Hepatocyte (in vitro differentiated cells): ENCODE measurements at regions not wholly inside any gene's neighbourhood (a gene's known extent, or its start where the extent isn't known, plus 50 kb on each side); places are given as distances from the start of the nearest gene placed in this dataset.
"Not testable (repeated sequence)": the region's sequence is repeated elsewhere in the genome, so short reads cannot be mapped to it uniquely, and the experiment has no call there.

Experiments used
- DNase-seq: peaks from one replicate; pipeline ENCODE4 v3.0.0-alpha.2; 2016; ENCODE audit warnings: low spot score
- H2AFZ ChIP-seq: fragments of 200-600 bp; sonication (generic); 2 replicates; pipeline ENCODE4 v1.6.0; 2016; ENCODE audit warnings: antibody characterized with exemption, mild to moderate bottlenecking
- H3K27ac ChIP-seq: fragments of 200-600 bp; sonication (generic); 2 replicates; pipeline ENCODE4 v1.5.1; 2016; ENCODE audit warnings: mild to moderate bottlenecking
- H3K27me3 ChIP-seq: fragments of 200-600 bp; sonication (generic); 2 replicates; pipeline ENCODE4 v1.6.1; 2016
- H3K36me3 ChIP-seq: fragments of 200-600 bp; sonication (generic); replicated peaks from 2 replicates; pipeline ENCODE4 v1.5.1; 2016; ENCODE audit warnings: low read depth; ENCODE audit not compliant: insufficient read depth
- H3K4me1 ChIP-seq: fragments of 200-600 bp; sonication (generic); 2 replicates; pipeline ENCODE4 v1.5.1; 2016; ENCODE audit warnings: mild to moderate bottlenecking, moderate library complexity; ENCODE audit not compliant: insufficient read depth
- H3K4me2 ChIP-seq: fragments of 200-600 bp; sonication (generic); 2 replicates; pipeline ENCODE4 v1.6.0; 2016
- H3K4me3 ChIP-seq: fragments of 200-600 bp; sonication (generic); 2 replicates; pipeline ENCODE4 v1.5.1; 2016; ENCODE audit warnings: mild to moderate bottlenecking
- H3K79me2 ChIP-seq: fragments of 200-600 bp; sonication (generic); 2 replicates; pipeline ENCODE4 v1.6.0; 2017; ENCODE audit warnings: mild to moderate bottlenecking
- H3K9me2 ChIP-seq: fragments of 200-600 bp; sonication (generic); replicated peaks from 2 replicates; pipeline ENCODE4 v1.6.0; 2017; ENCODE audit warnings: mild to moderate bottlenecking; ENCODE audit not compliant: insufficient read depth
- H3K9me3 ChIP-seq: fragments of 200-600 bp; sonication (generic); 2 replicates; pipeline ENCODE4 v1.5.1; 2016; ENCODE audit warnings: low read depth, mild to moderate bottlenecking
- H4K20me1 ChIP-seq: fragments of 200-600 bp; sonication (generic); 2 replicates; pipeline ENCODE4 v1.6.0; 2016; ENCODE audit warnings: mild to moderate bottlenecking; ENCODE audit not compliant: insufficient read depth, poor library complexity, severe bottlenecking
- WGBS: methylation state at CpG from one replicate; pipeline ENCODE4 v1.1.6; 2016; ENCODE audit warnings: low lambda C conversion rate; ENCODE audit errors: missing lambda C conversion rate; 5-methylcytosine and 5-hydroxymethylcytosine counted together

- DNase-seq, H3K27ac ChIP-seq, H3K4me3 ChIP-seq, H2AFZ ChIP-seq, H3K9me3 ChIP-seq, H3K4me1 ChIP-seq, H3K4me2 ChIP-seq, H3K79me2 ChIP-seq, H3K36me3 ChIP-seq, H4K20me1 ChIP-seq, H3K27me3 ChIP-seq, H3K9me2 ChIP-seq: not testable (repeated sequence)
- 56% methylated on average over 4 of the region's 4 CpGs for whole genome bisulfite sequencing
Observed at GRCh38 chr16:33913601-33914000, 454.2 kb downstream of the TP53TG3F start.

DNA sequence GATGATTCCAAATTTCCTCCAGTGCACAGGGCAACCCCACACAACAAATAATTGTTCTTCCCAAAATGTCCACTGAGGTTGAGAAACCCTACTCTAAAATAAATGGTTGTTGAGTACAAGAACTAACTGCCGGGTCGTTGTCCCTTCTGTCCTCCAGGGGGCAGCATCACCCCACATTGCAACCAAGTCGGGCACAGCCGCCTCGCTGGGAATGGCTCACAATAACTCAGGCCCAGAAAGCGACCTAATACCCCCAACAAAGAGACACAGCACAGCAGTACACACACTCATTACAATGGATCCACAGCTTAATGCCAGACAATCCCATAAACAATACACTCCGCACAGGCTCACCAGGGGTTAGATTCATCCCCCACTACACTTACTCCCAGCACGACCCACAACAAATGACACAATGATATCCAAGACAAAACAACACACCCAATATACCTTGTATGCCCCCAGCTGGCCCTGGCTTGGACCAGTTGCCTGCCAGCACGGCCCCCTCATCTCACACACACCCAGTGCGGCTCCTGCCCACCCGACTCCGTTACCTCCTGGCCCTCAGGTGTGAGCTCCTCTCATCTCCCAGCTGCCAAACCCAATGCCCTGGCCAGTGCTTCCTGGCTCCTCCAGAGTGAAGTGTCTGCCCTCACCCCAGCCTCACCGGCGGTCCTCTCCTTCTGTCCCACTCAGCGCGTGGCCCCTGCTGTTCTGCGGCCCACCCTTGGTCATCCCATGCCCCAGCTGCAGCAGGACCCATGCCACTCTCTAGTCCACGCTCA is 461.5 kb downstream of the TP53TG3F start:
- H3K4me2 ChIP-seq, H3K9me3 ChIP-seq, H3K79me2 ChIP-seq, H3K4me1 ChIP-seq, H2AFZ ChIP-seq, DNase-seq, H3K36me3 ChIP-seq, H3K4me3 ChIP-seq, H3K27ac ChIP-seq, H3K27me3 ChIP-seq, H4K20me1 ChIP-seq, H3K9me2 ChIP-seq: not testable (repeated sequence)
- 93% methylated on average over 2 of the region's 18 CpGs for WGBS

DNA sequence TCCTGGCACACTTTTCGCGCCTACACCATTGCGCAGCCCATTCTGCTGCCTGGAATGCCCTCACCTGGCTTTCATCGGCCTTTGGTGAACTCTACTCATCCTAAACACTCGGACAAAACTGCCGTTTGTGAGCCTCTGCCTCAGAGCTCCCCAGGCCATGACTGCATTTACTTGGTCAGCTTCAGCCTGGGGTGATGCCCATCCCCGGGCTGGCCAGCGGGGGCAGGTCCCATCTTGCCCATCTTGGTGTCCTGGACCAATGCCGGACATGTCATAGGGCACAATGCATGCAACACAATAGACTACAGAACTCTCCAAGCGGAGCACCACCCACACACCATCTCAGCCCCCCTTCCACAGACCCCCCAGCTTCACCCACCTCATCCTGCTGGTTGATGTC is 463.5 kb downstream of the TP53TG3F start:
- H3K4me1 ChIP-seq, H3K4me2 ChIP-seq, H4K20me1 ChIP-seq, H3K4me3 ChIP-seq, H3K27ac ChIP-seq, H3K27me3 ChIP-seq, H2AFZ ChIP-seq, DNase-seq, H3K36me3 ChIP-seq, H3K79me2 ChIP-seq, H3K9me3 ChIP-seq, H3K9me2 ChIP-seq: not testable (repeated sequence)
- 67% methylated on average over 10 of the region's 10 CpGs for WGBS

DNA sequence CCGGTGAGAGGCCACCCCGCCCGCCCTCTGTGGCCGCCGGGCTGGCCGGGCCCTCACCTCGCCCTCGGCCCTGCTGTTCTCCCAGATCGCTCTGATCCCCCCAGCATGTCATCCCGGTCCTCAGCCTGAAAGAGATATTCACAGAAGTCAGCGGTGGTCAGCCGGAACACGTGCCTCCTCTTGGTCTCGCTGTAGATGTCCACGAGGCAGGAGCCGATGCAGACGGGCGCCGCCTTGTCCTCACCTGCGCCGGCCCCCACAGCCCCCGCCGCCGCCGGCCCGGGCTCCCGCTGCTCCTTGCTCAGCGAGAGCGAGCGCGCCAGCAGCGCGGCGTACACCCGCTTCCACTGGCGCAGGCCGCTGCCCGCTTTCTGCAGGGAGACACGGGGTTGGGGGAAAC is 468.6 kb downstream of the TP53TG3F start:
- 93% methylated on average over 6 of the region's 39 CpGs for WGBS
- H3K27me3 ChIP-seq, H3K9me2 ChIP-seq, H4K20me1 ChIP-seq, H3K4me2 ChIP-seq, H2AFZ ChIP-seq, DNase-seq, H3K79me2 ChIP-seq, H3K4me1 ChIP-seq, H3K27ac ChIP-seq, H3K9me3 ChIP-seq, H3K4me3 ChIP-seq, H3K36me3 ChIP-seq: not testable (repeated sequence)

DNA sequence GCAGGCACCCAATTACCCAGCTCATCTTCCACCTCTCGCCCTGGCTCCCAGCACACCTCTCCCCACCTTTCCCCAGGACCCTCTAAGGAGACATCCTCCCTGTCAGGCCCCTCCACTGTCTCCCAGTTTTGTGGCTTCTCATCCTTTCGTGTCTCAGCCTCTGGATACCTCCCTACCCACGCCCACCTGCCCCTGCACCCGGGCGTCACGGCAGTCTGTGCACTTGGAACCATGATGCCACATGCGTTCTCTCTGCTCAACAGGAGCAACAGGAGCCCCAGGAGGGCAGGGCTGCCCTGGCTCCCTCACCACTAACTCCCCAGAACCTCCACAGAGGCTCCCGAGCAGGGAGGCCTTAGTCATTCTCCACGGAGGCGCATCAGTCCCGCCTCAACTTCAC is 472.8 kb downstream of the TP53TG3F start:
- H4K20me1 ChIP-seq, H2AFZ ChIP-seq, H3K27me3 ChIP-seq, H3K9me3 ChIP-seq, H3K4me2 ChIP-seq, H3K4me3 ChIP-seq, H3K27ac ChIP-seq, H3K4me1 ChIP-seq, DNase-seq, H3K79me2 ChIP-seq, H3K36me3 ChIP-seq, H3K9me2 ChIP-seq: not testable (repeated sequence)
- 80% methylated on average over 9 of the region's 11 CpGs for WGBS

GRCh38 chr16:33933039-33933438 is 473.6 kb downstream of the TP53TG3F start:
- H3K27ac ChIP-seq, H4K20me1 ChIP-seq, H3K4me2 ChIP-seq, H2AFZ ChIP-seq, DNase-seq, H3K9me3 ChIP-seq, H3K9me2 ChIP-seq, H3K27me3 ChIP-seq, H3K36me3 ChIP-seq, H3K4me3 ChIP-seq, H3K4me1 ChIP-seq, H3K79me2 ChIP-seq: not testable (repeated sequence)
- 71% methylated on average over 4 of the region's 6 CpGs for WGBS

DNA sequence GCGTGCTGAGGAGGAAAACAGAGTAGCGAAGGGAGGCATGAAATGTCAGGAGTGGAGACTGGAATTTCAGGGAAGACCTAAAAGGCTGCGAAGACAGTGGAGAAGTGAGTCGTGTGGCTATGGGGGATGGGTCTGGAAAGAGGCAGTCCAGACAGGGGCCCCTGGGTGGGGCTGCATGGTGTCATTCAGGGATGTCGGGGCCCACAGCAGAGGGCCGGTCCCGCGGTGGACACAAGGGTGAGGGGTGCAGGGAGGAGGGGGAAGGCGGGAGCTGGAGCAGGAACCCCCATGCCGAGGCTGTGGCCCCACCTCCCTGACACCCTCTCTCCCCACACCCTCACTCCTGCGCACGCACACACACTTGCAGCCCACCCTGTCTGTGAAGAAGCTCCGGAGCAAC is 476.4 kb downstream of the TP53TG3F start:
- not testable (repeated sequence) for H3K9me2 ChIP-seq, H3K27me3 ChIP-seq, H3K79me2 ChIP-seq, H3K4me2 ChIP-seq, H3K36me3 ChIP-seq, H2AFZ ChIP-seq, H4K20me1 ChIP-seq, DNase-seq, H3K9me3 ChIP-seq, H3K27ac ChIP-seq, H3K4me3 ChIP-seq, H3K4me1 ChIP-seq
- WGBS: 97% methylated on average over 6 of the region's 13 CpGs

- H2AFZ ChIP-seq, H3K27ac ChIP-seq, H3K79me2 ChIP-seq, H3K36me3 ChIP-seq, H3K4me3 ChIP-seq, DNase-seq, H3K9me3 ChIP-seq, H3K4me2 ChIP-seq, H4K20me1 ChIP-seq, H3K27me3 ChIP-seq, H3K4me1 ChIP-seq, H3K9me2 ChIP-seq: not testable (repeated sequence)
- whole genome bisulfite sequencing: 69% methylated on average over 9 of the region's 16 CpGs
Observed at GRCh38 chr16:33938097-33938496, 478.7 kb downstream of the TP53TG3F start.

DNA sequence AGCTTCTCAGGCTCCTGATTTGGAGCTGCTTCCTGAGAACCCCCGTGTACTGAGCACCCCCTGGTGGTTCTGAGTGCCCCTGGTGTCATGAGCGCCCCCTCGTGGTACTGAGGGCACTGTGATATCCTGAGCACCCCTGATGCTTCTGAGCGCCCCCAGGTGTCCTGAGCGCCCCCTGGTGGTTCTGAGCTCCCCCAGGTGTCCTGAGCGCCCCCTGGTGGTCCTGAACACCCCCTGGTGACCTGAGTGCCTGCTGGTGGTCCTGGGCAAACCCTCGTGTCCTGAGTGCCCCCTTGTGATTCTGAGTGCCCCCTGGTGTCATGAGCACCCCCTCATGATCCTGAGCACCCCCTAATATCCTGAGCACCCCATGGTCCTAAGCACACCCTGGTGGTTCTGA is 502.1 kb downstream of the TP53TG3F start:
- WGBS: no CpG with 5 or more reads among the region's 7 CpGs

More for the DNA sequence above, 502.1 kb downstream of the TP53TG3F start:
- not testable (repeated sequence) for H3K27me3 ChIP-seq, H3K9me2 ChIP-seq, H3K27ac ChIP-seq, H3K36me3 ChIP-seq, H3K79me2 ChIP-seq, H2AFZ ChIP-seq, H3K4me2 ChIP-seq, H3K9me3 ChIP-seq, H3K4me3 ChIP-seq, H4K20me1 ChIP-seq, H3K4me1 ChIP-seq, DNase-seq
